GM19043 (cell line): ENCODE measurements at regions not wholly inside any gene's neighbourhood (a gene's known extent, or its start where the extent isn't known, plus 50 kb on each side); places are given as distances from the start of the nearest gene placed in this dataset.
"Not testable (repeated sequence)": the region's sequence is repeated elsewhere in the genome, so short reads cannot be mapped to it uniquely, and the experiment has no call there.

Experiments
- ATAC-seq: cut with Tn5 transposase; IDR thresholded peaks from one replicate; pipeline ENCODE4 v1.9.1; 2021; ENCODE audit warnings: low read depth; ENCODE audit not compliant: unreplicated experiment

DNA sequence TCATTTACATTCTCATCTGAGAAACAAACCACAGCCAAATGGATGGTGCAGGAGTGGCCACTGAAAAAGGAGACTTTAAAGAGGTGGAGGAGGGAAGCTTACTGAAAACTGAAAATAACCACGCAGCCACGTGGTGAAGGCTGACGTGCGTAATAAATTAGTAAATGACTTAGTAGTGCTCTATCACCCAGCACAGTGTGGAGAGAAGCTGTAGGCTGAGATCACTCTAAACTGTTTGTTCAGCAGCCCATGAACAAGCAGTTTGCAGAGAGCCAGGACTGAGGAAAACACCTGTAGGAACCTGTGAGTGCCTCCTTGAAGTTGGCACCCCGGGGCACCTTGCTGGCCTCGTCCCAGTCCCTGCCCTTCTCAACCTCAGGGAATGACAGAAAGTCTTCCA, 193.0 kb downstream of the TXNL1 start:
- ATAC-seq, result no peak

DNA sequence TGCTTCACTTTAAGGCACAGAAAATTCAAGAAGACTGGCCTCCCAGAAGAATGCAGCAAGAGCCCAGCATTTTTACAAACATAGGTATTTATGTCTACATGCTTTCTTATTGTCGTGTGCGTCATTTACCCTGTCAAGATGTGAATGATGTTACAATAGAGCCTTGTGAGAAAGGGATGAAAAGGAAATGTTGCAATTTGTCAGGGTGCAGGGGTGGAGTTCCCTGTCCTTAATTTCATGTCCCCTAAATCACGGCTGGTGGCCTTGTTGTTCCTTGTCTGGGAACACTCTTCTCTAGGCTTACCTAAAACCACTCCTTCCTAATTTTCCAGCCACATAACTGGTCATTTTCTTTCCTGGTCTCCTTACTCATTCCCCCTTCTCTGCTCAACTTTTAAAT, 194.2 kb downstream of the TXNL1 start:
- no peak for ATAC-seq

DNA sequence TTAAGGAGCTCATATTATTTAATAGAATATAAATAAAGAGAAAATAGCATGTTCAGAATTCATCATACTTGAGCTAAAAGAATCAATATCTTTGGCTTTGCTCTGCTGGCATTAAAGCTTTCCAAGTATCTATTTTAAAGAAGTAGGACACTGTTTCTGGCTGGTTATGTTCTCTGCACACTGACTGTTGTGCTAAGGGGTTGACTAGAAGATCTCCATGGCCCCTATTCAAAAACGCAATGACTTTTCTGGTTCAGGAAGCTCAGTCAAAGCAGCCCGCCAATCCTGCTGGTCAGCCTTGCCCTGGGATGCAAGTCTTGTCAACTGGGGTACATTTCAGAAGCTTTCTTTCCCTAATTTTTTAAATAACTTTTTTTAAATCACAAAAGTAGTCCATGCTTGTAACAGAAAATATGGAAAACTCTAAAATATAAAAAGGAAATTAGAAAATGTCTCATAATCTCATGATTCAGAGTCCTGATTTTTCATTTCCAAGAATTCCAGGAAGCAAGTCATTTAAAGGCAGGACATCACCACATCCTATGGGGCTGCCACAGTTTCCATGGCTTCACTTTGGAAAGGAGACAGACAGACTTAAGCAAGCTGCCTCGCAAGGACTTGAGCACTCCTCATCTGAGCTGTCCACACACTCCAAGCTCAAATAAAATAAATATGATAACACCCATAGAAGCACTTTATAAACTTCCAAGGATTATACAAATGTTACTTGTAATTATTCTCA, 195.1 kb downstream of the TXNL1 start:
- no peak for ATAC-seq

DNA sequence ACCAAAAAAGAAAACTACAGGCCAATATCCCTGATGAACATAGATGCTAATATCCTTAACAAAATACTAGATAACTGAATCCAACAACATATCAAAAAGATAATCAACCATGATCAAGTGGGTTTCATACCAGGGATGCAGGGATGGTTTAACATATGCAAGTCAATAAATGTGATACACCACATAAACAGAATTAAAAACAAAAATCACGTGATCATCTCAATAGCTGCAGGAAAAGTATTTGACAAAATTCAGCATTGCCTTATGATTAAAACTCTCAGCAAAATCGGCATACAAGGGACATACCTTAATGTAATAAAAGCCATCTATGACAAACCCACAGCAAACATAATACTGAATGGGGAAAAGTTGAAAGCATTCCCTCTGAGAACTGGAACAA, 199.9 kb downstream of the TXNL1 start:
- not testable (repeated sequence) for ATAC-seq

DNA sequence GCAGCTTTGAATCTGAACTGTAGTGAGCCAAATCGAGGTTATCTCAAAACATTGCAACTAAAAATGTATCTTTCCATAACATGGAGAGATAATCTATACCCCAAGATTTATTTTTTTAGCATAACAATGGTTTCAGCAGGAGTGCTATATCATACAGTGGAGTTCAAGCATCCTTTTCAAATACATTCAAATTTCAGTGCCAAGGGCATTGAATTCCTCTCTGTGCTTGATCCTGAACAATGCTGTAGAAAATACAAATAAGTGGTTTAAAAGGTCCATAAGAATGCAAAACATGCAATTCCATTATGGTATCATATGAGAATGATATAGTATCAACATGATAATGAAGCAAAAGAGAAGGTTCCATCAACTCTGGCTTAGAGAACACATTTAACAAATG, 201.7 kb downstream of the TXNL1 start:
- ATAC-seq, result no peak

DNA sequence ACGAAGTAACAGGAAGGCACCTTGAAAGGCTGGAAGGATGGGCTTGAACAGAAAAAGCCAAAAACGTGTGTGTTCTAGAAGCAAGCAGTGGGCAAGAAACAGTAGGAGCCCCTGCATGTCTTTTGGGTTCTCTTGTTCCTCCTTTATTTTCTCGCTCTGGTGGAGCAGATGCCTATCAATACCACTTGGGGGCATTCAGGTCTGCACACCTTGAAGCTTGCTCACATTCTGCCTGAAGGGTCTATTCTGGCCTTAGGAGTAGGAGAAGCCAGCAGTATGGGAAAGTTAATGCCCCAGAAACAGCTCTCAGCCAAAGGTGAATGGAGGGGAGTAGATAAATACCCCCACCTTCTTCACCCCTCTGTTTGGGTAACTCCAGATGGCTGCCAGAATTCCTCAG, 204.5 kb downstream of the TXNL1 start:
- no peak for ATAC-seq

DNA sequence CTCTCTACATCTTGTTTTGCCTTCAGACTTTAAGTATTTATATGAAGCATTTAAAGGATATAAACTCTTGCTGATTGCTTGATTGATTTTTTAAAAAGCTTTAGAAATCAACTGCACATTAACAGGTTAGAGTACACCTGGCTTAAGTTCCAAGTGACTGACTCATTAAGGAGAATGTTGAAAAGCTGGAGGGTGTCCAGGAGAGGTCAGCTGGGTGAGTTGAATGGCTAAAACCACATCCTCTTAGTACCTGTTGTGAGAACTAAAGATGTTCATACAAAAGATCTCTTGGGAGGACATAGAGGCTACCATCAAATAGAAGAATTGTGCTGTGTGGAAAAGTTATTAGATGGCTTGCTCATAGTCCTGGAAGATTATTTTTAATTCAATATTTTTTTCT, 206.8 kb downstream of the TXNL1 start:
- ATAC-seq, result no peak

DNA sequence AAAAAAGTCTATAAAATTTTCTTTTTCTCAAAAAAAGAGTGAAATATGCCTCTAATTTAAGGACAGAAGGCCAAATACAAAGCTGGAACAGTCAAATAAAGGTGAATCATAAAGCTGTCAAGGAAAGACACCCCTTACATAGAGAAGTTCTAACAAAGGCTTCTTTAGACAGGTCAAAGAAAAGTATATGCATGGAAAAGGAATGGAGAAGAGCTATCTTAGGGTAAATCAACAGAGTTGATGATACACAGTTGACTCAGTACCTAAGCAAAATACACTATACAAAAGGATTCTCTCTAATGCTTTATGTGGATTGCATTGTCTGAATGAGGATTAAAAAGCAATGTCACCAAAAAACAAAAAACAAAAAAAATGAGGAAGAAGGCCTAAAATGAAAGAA, 214.8 kb downstream of the TXNL1 start:
- ATAC-seq, result no peak

DNA sequence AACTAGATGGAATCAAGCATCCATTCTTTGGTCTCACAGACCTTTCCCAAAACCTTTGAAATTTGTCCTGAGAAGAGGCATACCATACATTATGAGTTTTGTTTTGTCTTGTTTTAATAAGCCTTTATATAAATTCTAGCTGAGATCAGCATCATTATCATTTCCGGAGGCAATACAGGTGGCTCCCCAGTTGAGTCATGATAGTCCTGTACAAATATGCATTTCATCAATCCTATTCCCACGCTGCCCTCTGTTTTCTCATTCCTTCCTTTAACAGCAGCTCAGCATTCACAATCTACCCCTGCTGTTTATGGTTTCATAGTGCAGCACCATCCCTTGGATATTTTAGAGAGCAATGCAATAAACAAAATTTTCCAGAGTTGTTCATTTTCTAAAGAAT, 216.7 kb downstream of the TXNL1 start:
- no peak for ATAC-seq

DNA sequence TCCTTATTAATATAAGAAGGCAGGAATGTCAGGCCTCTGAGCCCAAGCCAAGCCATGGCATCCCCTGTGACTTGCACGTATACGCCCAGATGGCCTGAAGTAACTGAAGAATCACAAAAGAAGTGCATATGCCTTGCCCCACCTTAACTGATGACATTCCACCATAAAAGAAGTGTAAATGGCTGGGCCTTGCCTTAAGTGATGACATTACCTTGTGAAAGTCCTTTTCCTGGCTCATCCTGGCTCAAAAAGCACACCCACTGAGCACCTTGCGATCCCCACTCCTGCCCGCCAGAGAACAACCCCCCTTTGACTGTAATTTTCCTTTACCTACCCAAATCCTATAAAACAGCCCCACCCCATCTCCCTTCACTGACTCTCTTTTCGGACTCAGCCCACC, 217.5 kb downstream of the TXNL1 start:
- not testable (repeated sequence) for ATAC-seq

DNA sequence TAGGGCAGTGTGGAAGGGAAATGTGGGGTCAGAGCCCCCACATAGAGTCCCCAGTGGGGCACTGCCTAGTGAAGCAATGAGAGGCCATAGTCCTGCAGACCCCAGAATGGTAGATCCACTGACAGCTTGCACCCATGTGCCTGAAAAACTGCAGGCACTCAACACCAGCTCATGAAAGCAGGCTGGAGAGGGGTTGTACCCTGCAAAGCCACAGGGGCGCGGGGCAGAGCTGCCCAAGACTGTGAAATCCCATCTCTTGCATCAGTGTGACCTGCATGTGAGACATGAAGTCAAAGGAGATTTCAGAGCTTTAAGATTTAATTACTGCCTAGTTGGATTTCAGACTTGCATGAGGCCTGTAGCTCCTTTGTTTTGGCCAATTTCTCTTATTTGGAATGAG, 224.0 kb downstream of the TXNL1 start:
- no peak for ATAC-seq

DNA sequence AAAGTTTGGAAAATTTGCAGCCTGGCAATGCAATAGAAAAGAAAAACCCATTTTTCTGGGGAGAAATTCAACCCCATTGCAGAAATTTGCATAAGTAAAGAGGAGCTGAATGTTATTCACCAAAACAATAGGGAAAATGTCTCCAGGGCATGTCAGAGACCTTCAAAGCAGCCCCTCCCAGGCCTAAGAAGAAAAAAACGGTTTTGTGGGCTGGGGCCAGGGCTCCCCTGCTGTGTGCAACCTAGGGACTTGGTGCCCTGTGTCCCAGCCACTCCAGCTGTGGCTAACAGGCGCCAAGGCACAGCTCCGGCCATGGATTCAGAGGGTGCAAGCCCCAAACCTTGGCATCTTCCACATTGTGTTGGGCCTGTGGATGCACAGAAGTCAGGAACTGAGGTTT, 224.5 kb downstream of the TXNL1 start:
- ATAC-seq, result no peak

DNA sequence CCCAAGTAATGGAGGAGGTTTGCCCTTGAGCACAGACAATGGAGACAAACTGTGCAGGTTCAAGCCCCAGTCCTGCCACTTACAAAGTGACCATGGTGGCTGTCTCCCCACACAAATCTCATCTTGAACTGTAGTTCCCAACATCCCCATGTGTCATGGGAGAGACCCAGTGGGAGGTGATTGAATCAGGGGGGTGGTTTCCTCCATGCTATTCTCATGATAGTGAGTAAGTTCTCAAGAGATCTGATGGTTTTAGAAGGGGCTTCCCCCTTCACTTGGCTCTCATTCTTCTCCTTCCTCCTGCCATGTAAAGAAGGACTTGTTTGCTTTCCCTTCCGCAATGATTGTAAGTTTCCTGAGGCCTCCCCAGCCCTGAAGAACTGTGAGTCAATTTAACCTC, 225.4 kb downstream of the TXNL1 start:
- no peak for ATAC-seq

DNA sequence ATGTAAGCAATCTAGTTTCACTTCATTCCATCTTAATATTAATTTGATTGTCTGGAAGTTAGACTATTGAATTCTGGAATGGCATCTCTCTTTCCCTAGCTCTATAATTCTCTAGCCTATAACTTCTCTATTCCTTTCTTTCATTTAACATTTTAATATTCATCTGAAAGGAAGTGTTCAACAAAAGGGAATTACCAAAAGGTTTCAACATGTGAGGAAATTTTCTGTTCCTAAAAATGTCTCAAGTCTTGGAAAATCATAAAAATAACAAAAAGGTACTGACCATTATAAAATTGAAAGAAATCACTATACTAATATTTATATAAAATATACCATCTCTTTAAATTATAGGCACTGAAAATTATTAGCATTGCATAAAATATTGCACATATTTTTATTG, 228.7 kb downstream of the TXNL1 start:
- no peak for ATAC-seq

DNA sequence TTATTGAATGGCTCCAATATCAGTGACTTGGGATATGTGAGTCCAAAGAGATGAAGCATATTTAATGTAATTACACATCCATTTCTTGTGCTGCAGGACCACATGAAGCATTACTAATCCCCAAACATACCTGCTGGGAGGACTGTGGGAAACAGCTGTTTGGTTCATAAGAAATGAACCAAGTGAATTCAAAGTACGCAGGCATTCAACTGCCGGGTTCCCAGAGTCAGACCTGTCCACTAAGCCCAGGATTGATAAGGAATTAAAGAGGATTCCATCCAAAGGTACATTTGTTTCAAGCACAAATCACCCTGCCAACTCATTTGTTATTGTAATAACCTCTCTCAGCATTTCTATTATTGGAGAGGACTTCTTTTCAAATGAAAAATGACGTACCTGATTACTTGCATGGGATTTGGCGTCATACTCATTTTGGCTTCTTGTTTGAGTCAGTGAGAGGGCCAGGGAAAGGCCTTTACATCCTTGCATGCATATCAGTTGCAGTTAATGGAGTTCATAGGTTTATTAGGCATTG, 230.7 kb downstream of the TXNL1 start:
- no peak for ATAC-seq

DNA sequence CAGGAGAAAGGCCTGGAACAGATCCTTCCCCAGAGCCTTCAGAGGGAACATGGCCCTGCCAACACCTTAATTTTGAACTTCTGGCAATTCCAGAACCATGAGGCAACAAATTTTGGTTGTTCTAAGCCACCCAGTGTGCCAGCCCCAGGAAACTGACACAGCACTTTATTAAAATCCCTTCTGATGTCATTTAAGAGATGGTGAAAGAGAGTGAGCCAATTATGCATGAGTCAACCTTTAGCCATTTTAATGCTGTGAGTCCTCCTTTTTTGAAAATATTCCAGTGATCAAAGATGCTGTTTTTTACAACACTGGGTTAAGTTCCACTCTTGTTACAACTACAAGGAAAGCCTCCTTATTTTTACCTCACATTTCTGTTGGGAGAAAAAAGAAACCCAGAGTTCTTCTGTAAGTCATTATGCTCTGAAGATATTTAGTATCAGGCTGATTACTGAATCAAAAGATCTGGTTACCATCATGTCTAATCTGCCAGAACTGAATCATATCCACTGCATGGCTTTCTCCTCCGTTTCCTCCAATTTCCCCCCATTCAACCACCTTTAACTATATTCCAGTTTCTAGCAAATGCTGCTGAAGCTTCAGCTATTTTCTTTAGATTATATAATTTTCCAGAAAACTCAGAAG, 235.4 kb downstream of the TXNL1 start:
- ATAC-seq, result no peak

DNA sequence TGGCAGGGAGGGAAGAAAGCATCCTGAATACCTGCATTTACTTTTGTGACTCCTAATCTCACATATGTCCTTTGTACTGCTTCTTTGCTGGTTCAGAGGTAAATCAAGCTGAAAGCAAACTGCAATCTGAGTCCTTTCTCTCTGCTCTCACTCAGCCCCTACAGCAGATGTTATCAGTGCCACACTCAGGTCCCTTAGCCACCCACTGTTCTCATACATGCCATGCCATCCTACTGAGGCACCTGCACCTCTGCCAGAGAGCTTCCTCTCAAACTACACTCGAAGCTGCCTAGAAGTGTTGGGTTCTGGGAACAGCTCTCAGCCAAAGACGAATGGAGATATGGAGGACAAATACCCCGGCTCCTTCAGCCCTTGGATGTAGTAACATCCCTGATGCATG, 244.5 kb downstream of the TXNL1 start:
- ATAC-seq, result no peak

DNA sequence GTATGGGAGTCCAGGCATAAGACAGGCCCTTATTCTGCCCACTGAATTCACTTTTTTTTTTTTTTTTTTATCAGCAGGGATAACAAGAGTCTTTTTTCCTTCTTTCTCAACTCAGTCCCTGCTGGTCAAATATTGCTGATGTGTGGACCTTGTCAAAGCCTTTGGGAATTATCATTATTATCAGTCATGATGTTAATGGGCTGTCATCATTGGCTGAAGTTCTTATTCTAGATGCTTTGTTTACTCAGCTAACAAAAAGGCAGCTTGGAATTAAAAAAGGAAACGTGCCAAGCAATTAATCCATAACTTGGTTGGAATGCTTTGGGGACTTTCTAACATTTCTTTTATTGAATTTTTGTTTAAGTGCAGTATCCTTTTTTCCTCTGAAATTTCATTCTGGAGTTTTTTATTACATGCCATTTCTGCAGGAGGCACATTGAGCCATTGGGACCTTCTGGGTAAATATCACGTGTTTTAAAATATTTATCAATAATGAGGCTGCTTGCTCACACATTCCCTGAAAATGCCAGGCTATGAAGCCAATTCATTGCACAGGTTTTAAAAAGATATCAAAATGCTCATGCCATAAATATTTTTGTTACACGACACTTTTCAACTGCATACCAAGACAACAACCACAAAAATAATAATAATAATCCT, 246.3 kb downstream of the TXNL1 start:
- no peak for ATAC-seq

DNA sequence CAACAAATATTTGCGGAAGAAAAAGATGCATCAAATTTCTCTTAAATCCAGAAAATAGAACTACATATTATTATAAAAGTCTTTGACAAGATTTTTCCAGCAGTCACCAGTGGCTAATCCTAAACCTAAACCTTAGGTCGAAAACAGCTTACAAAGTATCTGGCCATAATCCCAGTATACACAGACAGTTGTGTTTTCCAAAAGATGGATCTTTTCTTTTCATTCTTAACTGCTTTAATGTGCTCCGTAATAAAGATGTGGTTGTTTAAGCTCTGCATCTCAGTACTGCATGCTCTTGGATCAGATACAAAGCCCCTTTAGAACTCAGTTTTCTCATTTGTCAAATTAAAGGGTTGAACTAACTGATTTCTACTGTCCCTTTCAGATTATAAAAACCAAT, 247.8 kb downstream of the TXNL1 start:
- ATAC-seq, result no peak

DNA sequence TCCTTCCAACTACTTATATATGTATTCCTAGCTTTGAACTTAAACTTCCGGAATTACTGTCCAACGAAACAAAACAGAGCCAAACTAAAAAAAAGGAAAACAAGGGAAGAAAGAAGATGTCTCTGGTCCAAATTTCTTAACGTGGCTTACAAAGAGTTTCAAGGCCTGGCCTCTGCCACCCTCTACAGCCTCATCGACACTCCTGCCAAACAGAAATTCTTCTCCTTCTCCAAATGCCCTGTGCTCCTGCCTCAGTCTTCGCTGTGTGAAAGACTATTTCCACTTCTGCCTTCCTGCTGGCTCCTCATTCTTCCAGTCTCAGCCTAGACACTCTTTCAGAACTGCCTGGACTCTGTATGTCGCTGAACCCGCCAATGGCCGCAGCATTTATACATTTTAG, 249.2 kb downstream of the TXNL1 start:
- no peak for ATAC-seq

DNA sequence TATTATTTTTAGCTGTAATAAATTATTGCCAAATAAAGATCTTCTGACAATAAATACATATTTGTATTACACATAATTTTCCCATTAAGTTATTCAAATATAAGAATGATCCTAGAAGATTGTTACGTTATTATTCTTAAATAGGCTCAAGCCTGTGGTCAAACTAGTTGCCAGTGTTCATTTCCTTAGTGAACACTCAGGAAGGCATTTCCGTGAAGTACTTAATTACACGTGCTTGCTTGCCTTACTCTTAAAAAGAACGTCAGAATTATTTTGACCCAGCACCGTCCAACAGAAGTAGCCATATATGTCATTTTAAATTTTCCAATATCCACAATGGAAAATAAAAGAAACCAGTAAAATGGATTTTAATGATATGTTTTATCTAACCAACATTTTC, 249.8 kb downstream of the TXNL1 start:
- ATAC-seq, result no peak

DNA sequence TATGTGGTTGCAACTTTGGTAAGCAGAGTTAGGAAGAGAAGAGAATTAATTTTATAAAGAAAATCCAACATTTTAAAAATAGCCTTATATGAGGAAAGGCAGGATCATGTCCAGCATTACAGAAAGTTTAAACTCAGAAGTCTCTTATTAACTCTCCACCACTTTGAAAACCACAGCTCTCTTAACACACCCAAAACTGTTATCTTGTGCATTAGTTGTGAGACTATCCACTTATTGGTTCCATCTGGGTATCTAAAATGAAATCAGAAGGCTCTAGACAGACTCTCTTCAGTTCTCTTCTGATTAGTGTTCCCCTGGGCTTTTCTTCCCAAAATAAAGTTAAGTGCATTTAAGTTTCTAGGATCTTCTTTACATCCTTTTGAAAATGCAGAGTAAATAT, 251.5 kb downstream of the TXNL1 start:
- no peak for ATAC-seq
